ENCODE measurements at regions not wholly inside any gene's neighbourhood (a gene's known extent, or its start where the extent isn't known, plus 50 kb on each side); places are given as distances from the start of the nearest gene placed in this dataset.
"Not testable (repeated sequence)": the region's sequence is repeated elsewhere in the genome, so short reads cannot be mapped to it uniquely, and the experiment has no call there.

- no peak for DNase-seq
Observed at GRCh38 chr3:25897019-25897418, 107.1 kb downstream of the OXSM start.

- DNase-seq, result no peak
Observed at GRCh38 chr3:25899352-25900101, 109.6 kb downstream of the OXSM start.

GRCh38 chr3:25900161-25900560 lies 110.3 kb downstream of the OXSM start:
- DNase-seq, result no peak

GRCh38 chr3:25901796-25902195 lies 111.9 kb downstream of the OXSM start:
- peak; percentile 11 for DNase-seq

GRCh38 chr3:25902586-25902985 lies 112.7 kb downstream of the OXSM start:
- DNase-seq, result no peak

DNA sequence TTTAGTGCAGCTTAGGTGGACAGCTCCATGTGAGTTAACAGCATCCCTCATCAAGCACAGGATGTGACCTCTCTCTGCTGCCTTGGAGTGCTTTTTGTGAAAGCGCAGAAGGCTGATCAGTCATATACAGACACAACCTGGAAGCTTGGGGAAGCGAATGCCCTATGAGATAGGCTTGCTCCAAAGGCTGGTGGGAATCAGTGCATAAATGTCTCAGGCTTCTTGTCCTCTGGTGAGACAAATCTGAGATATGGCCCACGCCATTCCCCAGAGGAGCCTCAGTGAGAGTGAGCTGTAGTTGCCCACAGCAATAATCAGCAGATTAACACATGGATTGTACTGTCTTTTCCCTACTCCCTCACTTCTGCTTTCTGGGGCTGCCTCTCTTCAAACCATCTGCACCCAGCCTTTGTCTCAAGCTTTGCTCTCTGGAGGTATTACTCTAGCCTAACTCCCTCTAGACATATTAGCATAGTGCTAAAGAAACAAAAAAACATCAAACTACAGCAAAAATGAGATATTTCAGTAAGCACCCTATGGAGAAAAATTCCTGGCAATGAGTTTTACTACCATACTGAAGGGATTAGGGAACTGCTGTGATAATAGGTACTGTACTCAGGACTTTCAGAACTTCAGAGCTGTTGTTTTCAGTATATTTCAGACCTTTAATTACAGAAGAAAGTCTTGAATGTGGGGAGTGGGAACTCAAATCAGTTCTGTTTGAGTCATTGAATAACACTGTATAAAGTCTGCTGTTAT lies 113.7 kb downstream of the OXSM start:
- no peak for DNase-seq

DNA sequence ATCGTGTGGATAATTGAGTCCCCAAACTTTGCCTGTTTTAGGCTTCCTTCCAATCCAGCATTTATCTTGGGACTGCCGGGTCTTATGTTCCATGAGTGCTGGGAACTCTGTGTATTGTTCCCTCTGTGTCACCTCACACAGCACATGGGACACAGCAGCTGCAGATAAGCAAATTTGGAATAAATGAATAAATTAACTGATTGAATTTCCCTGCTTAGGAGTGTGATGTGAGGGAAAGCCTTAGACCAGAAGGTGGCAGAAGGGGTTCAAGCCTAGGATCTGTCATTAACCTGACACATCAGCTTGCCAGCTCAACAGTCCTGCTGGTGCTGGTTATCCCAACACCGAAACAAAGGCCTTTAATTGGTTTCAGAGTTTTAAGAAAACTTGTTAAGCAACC lies 114.3 kb downstream of the OXSM start:
- no peak for DNase-seq

DNA sequence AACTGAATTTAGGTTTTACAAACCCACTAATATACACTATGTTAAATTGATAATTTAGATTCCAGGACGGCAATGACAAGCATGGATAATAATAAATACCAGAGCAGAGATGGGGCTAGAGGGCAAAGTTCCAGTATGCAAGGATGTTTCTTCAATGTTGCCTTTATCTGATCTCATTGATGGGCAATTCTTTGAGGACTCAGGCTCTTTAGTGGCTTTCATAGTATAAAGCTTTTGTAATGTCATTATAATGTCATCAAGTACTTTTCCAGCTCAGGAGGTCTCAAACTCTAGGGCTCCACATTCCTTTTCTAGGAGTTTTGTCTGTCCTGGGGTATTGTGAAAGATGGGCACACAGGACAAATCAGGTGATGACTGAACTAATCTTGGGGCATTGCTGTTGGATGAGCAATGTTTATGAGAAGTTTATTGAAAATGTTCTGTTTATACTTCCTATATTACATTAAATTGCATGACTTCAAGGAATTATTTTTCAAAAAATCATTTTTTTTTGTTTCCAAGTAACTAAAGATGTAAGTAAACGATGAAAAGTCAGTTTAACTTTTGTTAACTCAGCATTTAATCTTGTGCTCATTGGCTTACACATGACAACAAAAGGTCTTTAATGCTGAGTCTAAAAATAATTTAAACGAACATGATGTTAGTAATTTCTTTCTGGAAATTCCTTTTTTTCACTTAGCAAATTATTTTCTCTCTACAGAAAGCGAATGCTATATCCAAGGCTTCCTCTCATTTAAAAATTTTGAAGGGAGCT lies 116.4 kb downstream of the OXSM start:
- DNase-seq, result no peak

GRCh38 chr3:25907081-25907480 lies 117.2 kb downstream of the OXSM start:
- no peak for DNase-seq

- no peak for DNase-seq
Observed at GRCh38 chr3:25910105-25910504, 120.2 kb downstream of the OXSM start.

GRCh38 chr3:25910997-25911396 lies 121.1 kb downstream of the OXSM start:
- DNase-seq, result peak; percentile 35

DNA sequence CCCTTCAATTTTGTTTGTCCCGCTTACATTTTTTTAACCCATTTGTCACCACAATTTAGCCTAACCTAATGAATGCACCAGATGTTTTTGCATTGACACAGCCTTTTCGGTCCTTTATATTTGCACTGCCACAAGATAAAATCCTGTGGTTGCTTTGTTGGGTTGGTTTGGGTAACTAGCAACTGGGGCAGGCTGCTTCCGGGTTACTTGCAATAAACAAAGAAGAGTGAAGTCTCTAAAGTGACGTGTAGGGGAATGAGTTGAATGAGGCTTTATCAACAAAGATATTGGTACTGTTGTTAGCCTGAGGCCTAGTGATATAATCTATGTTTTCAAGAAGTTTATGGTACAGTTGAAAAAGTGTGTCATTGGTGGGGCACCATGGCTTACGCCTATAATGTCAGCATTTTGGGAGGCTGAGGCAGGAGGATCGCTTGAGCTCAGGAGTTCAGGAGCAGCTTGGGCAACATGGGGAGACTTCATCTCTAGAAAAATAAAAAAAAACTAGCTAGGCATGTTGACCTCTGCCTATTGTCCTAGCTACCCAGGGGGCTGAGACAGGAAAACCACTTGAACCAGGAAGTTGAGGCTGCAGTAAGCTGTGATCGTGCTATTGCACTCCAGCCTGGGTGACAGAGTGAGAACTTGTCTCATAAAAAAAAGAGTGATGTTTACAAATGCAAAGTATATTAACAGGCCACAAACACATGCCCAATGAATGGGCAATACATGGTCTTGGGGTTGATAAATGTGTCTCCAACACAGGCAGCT lies 121.8 kb downstream of the OXSM start:
- peak; percentile 59 for DNase-seq

- no peak for DNase-seq
Observed at GRCh38 chr3:25913179-25913578, 123.3 kb downstream of the OXSM start.

DNA sequence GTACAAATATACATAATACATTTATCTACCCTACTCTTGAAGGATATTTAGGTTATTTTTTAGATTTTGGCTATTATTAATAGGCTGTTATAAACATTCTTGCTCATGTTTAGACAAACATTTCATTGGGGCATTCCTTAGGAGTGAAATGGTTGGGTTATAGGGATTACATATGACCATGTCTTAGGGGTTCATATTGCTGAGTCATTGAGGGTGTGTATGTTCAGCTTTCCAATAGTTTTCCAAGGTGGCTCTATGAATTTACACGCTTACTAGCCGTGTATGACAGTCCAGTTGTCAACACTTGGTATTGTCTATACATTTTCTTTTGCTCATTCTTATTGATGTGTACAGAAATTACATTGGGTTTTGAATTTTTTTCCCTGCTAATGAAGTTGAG lies 125.8 kb downstream of the OXSM start:
- no peak for DNase-seq

DNA sequence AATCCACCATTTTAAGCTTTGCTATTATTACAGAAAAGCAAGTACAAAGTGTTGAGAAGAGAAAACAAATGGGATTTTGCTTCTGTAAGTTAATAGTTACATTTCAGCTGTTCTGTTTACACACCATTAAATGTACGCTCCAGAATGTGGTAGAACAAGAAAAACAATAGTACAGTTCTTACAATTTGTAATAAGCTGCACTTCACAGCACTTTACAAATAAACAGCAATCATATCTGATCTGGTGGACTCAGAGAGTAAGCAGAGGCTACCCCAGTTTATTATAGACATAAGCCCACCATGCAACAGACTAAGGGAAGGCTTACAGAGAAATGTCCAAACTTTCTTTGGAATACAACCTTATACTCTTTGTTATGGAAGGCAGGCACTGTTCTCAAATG lies 126.4 kb downstream of the OXSM start:
- DNase-seq, result no peak

GRCh38 chr3:25931967-25932366 lies 142.1 kb downstream of the OXSM start:
- DNase-seq, result not testable (repeated sequence)

DNA sequence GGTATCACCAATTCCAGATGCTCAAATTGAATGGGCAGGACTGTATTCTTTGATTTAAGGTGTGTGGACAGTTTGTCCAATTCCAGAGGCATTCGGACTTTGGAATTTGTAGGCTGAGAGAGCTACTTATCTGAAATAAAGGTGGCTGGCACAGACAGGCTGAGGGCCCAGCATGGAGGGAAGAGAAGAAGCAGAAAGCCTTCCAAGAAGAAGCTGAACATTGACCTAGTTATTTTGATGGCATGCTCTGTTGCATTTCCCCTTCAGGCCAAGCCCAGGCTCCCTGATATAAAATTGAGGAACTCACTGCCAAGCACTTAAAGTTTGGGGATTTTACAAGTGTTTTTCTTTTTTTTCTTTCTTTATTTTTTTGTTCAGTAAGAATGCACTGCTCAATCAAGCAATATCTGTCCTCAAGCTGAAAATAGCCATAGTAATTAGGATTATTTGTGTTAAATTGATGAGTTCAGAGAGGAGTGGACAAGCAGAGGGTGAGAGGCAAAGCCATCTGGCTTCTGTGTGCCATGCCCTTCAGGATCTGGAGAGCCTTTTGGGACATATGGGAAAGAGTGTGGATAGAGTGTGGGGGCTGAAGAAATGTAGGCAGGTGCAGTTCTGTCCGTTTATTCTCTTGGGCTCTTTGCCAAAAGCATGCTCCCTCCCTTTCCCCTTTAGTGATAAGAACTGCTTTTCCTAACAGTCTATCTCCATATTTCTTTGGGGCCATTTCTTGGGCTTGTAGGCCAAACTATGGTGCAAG lies 148.9 kb downstream of the OXSM start:
- DNase-seq, result no peak

DNA sequence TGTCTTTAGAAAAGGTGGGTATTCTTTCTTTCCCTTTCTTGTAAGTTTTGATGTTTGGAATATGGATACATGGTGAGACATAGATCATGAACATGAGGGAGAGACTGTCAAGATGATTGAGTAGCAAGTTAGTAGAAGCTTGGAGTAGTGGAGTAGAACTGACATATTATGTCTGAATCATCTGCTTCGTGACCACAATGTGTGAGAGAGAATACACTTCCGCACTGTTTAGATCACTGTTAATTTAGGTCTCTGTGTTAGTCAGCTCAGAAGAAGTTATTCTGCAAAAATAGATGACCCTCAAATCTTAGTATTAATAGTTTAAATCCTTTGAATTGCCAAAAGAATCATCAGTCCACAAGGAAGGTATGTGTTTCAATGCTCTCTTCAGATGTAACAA lies 151.0 kb downstream of the OXSM start:
- no peak for DNase-seq

DNA sequence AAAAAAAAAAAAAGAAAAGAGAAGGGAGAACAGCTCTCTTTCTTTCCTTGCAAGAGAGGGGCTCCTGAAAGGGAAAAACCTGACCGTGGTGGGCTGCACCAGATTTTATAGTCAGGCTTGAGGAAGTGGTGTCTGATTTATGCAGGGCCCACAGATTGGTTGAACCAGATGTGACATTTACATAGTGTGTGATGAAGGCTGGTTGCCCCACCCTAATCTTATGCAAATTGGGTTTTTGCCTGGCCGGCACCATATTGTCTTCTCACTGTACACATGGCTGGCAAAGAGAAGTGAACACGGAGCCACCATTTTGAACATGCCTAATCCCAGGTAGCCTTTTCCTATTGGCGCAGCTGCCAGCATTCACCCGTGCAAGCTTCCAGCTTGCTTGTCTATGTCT lies 154.4 kb downstream of the OXSM start:
- no peak for DNase-seq

- no peak for DNase-seq
Observed at GRCh38 chr3:25945366-25945765, 155.5 kb downstream of the OXSM start.

GRCh38 chr3:25945836-25946235 lies 155.9 kb downstream of the OXSM start:
- DNase-seq, result no peak

DNA sequence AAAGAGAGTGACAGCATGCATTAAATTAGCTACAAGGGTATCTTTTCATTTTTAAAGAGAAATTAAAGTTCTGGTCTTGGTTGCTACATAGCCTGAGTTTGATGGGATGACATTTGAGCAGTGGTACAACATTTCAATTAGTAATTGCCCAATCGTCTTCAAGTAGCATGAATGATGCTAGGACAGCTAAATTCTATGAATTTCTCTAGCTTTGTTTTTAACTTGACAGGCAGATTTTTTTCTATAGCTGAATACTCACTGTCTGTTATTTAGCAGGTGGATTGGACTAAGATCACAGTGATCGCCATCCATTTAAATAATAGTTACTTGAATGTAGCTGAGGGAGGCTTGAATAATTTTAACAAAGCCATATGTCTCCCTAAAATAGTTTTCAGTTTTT lies 162.2 kb downstream of the OXSM start:
- DNase-seq, result no peak
